DOHH2 (cell line): ENCODE measurements at regions not wholly inside any gene's neighbourhood (a gene's known extent, or its start where the extent isn't known, plus 50 kb on each side); places are given as distances from the start of the nearest gene placed in this dataset.

Source experiments
- H3F3A ChIP-seq: fragments of 200-600 bp; sonication (generic), shearing (Covaris generic); 2 replicates; pipeline ENCODE4 v1.6.0; 2016; ENCODE audit warnings: antibody characterized with exemption, mild to moderate bottlenecking; ENCODE audit not compliant: control insufficient read depth, insufficient read depth
- H3K27ac ChIP-seq: fragments of 200-600 bp; sonication (generic); 2 replicates; pipeline ENCODE4 v1.5.1; 2014; ENCODE audit warnings: low read depth, mild to moderate bottlenecking, low read length, moderate library complexity
- H3K27me3 ChIP-seq: fragments of 200-600 bp; sonication (generic); 2 replicates; pipeline ENCODE4 v1.6.1; 2014; ENCODE audit warnings: mild to moderate bottlenecking, low read length, mixed read lengths; ENCODE audit not compliant: control insufficient read depth
- H3K36me3 ChIP-seq: fragments of 200-600 bp; sonication (generic); 2 replicates; pipeline ENCODE4 v1.6.1; 2014; ENCODE audit warnings: mild to moderate bottlenecking, low read length, moderate library complexity, mixed read lengths; ENCODE audit not compliant: control insufficient read depth
- H3K4me1 ChIP-seq: fragments of 200-600 bp; sonication (generic); 2 replicates; pipeline ENCODE4 v1.6.1; 2014; ENCODE audit warnings: mild to moderate bottlenecking, low read length, mixed read lengths; ENCODE audit not compliant: control insufficient read depth
- H3K4me2 ChIP-seq: fragments of 200-600 bp; sonication (generic); 2 replicates; pipeline ENCODE4 v1.6.0; 2014; ENCODE audit warnings: mild to moderate bottlenecking, low read length, moderate library complexity
- H3K4me3 ChIP-seq: fragments of 200-600 bp; sonication (generic); 2 replicates; pipeline ENCODE4 v1.5.1; 2014; ENCODE audit warnings: mild to moderate bottlenecking, low read length, mixed read lengths
- H3K79me2 ChIP-seq: fragments of 200-600 bp; sonication (generic); 2 replicates; pipeline ENCODE4 v1.6.1; 2014; ENCODE audit warnings: mild to moderate bottlenecking, low read length, mixed read lengths; ENCODE audit not compliant: control insufficient read depth
- H3K9me2 ChIP-seq: fragments of 200-600 bp; sonication (generic); replicated peaks from 2 replicates; pipeline ENCODE4 v1.6.1; 2014; ENCODE audit warnings: mild to moderate bottlenecking, low read length, mixed read lengths; ENCODE audit not compliant: control insufficient read depth
- H3K9me3 ChIP-seq: fragments of 200-600 bp; sonication (generic); 2 replicates; pipeline ENCODE4 v1.6.1; 2014; ENCODE audit warnings: antibody characterized with exemption, low read length, mixed read lengths; ENCODE audit not compliant: control insufficient read depth, insufficient read depth
- H4K20me1 ChIP-seq: fragments of 200-600 bp; sonication (generic); 2 replicates; pipeline ENCODE4 v1.6.0; 2014; ENCODE audit warnings: low read depth, mild to moderate bottlenecking, antibody characterized with exemption, low read length, moderate library complexity; ENCODE audit not compliant: control insufficient read depth, insufficient read depth
- CTCF ChIP-seq: fragments of 200-600 bp; sonication (generic); IDR thresholded peaks from one replicate; pipeline ENCODE4 v1.5.1; 2014; ENCODE audit warnings: antibody characterized with exemption, mild to moderate bottlenecking, low read depth, low read length; ENCODE audit not compliant: poor library complexity, severe bottlenecking
- EZH2phosphoT487 ChIP-seq: fragments of 200-600 bp; sonication (generic); IDR thresholded peaks from 2 replicates; pipeline ENCODE4 v1.6.1; 2017; ENCODE audit warnings: borderline replicate concordance, mild to moderate bottlenecking, antibody characterized with exemption, low read length, moderate library complexity, mixed read lengths

GRCh38 chr2:193946806-193947205 lies 1710.2 kb upstream of the SLC39A10 start:
- TF ChIP-seq CTCF: no peak
- no peak for TF ChIP-seq EZH2phosphoT487
- no peaks in the 10 kb centered on the region for H3F3A ChIP-seq
- H3K79me2 ChIP-seq: no peaks in the 10 kb centered on the region
- no peak overlapping the region for H3K27ac ChIP-seq
- no peaks in the 10 kb centered on the region for H3K27me3 ChIP-seq
- H3K36me3 ChIP-seq: no peaks in the 10 kb centered on the region
- no peak overlapping the region for H3K4me3 ChIP-seq
- no peaks in the 10 kb centered on the region for H3K9me2 ChIP-seq
- no peak overlapping the region for H3K4me2 ChIP-seq
- no peaks in the 10 kb centered on the region for H3K4me1 ChIP-seq
- H4K20me1 ChIP-seq: no peaks in the 10 kb centered on the region
- H3K9me3 ChIP-seq: no peaks in the 10 kb centered on the region

- no peak for TF ChIP-seq EZH2phosphoT487
- TF ChIP-seq CTCF: no peak
- Histone ChIP-seq H3K27ac (no peak overlapping the region), H3K9me3 (no peaks in the 10 kb centered on the region), H3K4me3 (no peak overlapping the region), H3K4me2 (no peak overlapping the region), H3K9me2 (no peaks in the 10 kb centered on the region), H3K36me3 (no peaks in the 10 kb centered on the region), H3K79me2 (no peaks in the 10 kb centered on the region), H4K20me1 (no peaks in the 10 kb centered on the region), H3K27me3 (no peaks in the 10 kb centered on the region), H3F3A (no peaks in the 10 kb centered on the region), H3K4me1 (no peaks in the 10 kb centered on the region)
Observed at GRCh38 chr2:193943406-193943960, 1713.5 kb upstream of the SLC39A10 start.

GRCh38 chr2:193935114-193935513 lies 1721.9 kb upstream of the SLC39A10 start:
- no peaks in the 10 kb centered on the region for H3F3A ChIP-seq
- TF ChIP-seq EZH2phosphoT487 (no peak), CTCF (no peak)
- no peaks in the 10 kb centered on the region for H3K27me3 ChIP-seq
- no peaks in the 10 kb centered on the region for H3K9me2 ChIP-seq
- no peaks in the 10 kb centered on the region for H3K4me1 ChIP-seq
- no peaks in the 10 kb centered on the region for H4K20me1 ChIP-seq
- H3K79me2 ChIP-seq: no peaks in the 10 kb centered on the region
- no peak overlapping the region for H3K4me3 ChIP-seq
- no peak overlapping the region for H3K4me2 ChIP-seq
- H3K27ac ChIP-seq: no peak overlapping the region
- H3K9me3 ChIP-seq: no peaks in the 10 kb centered on the region
- no peaks in the 10 kb centered on the region for H3K36me3 ChIP-seq
